IPS DF 6.9 (cell line): ENCODE measurements at regions not wholly inside any gene's neighbourhood (a gene's known extent, or its start where the extent isn't known, plus 50 kb on each side); places are given as distances from the start of the nearest gene placed in this dataset.
A peak's percentile ranks its signal among the peaks of the same experiment; 100 is the strongest.

Experiments
- DNase-seq: peaks from one replicate; pipeline ENCODE4 v3.0.0-alpha.2; 2013; ENCODE audit warnings: low read depth, low spot score
- H3K27ac ChIP-seq: one replicate; pipeline ENCODE4 v1.5.1; 2013; ENCODE audit warnings: low read length, control low read depth
- H3K27me3 ChIP-seq: 2 replicates; pipeline ENCODE4 v1.6.1; 2013; ENCODE audit warnings: mild to moderate bottlenecking, low read length; ENCODE audit not compliant: control insufficient read depth, insufficient read depth
- H3K36me3 ChIP-seq: 2 replicates; pipeline ENCODE4 v1.6.1; 2013; ENCODE audit warnings: low read length; ENCODE audit not compliant: control insufficient read depth, insufficient read depth
- H3K4me1 ChIP-seq: 2 replicates; pipeline ENCODE4 v1.6.1; 2013; ENCODE audit warnings: low read length; ENCODE audit not compliant: control insufficient read depth, insufficient read depth
- H3K4me3 ChIP-seq: 2 replicates; pipeline ENCODE4 v1.5.1; 2013; ENCODE audit warnings: mild to moderate bottlenecking, low read length
- H3K9me3 ChIP-seq: 2 replicates; pipeline ENCODE4 v1.6.1; 2013; ENCODE audit warnings: low read length, inconsistent platforms; ENCODE audit not compliant: control insufficient read depth, insufficient read depth
- WGBS: extraction: QIAGEN DNeasy Blood & Tissue Kit; methylation state at CpG from one replicate; pipeline ENCODE4 v1.1.7; 2013; ENCODE audit warnings: mixed read lengths, missing lambda C conversion rate; ENCODE audit not compliant: insufficient read length, insufficient coverage; 5-methylcytosine and 5-hydroxymethylcytosine counted together

GRCh38 chr16:76612497-76612896, 335.3 kb downstream of the CNTNAP4 start:
- no peak for DNase-seq
- no peak overlapping the region for H3K4me3 ChIP-seq
- no peaks in the 10 kb centered on the region for H3K9me3 ChIP-seq
- no peaks in the 10 kb centered on the region for H3K4me1 ChIP-seq
- H3K27ac ChIP-seq = no peak overlapping the region
- H3K27me3 ChIP-seq = no peaks in the 10 kb centered on the region
- no peaks in the 10 kb centered on the region for H3K36me3 ChIP-seq
- no CpG with 5 or more reads among the region's 1 CpG for WGBS

- H3K27me3 ChIP-seq = no peaks in the 10 kb centered on the region
- no peak for DNase-seq
- H3K27ac ChIP-seq = no peak overlapping the region
- no peak overlapping the region for H3K4me3 ChIP-seq
- no peaks in the 10 kb centered on the region for H3K36me3 ChIP-seq
- no peaks in the 10 kb centered on the region for H3K9me3 ChIP-seq
- H3K4me1 ChIP-seq = no peaks in the 10 kb centered on the region
Observed at GRCh38 chr16:76614269-76614668, 337.1 kb downstream of the CNTNAP4 start.

GRCh38 chr16:76622876-76623275, 345.7 kb downstream of the CNTNAP4 start:
- no peaks in the 10 kb centered on the region; the same call in 1 of the 2 replicates for H3K9me3 ChIP-seq
- no peaks in the 10 kb centered on the region for H3K36me3 ChIP-seq
- H3K27me3 ChIP-seq = no peaks in the 10 kb centered on the region
- no CpG with 5 or more reads among the region's 3 CpGs for WGBS
- no peak for DNase-seq
- H3K27ac ChIP-seq = no peak overlapping the region
- H3K4me1 ChIP-seq = no peaks in the 10 kb centered on the region
- H3K4me3 ChIP-seq = no peak overlapping the region

DNA sequence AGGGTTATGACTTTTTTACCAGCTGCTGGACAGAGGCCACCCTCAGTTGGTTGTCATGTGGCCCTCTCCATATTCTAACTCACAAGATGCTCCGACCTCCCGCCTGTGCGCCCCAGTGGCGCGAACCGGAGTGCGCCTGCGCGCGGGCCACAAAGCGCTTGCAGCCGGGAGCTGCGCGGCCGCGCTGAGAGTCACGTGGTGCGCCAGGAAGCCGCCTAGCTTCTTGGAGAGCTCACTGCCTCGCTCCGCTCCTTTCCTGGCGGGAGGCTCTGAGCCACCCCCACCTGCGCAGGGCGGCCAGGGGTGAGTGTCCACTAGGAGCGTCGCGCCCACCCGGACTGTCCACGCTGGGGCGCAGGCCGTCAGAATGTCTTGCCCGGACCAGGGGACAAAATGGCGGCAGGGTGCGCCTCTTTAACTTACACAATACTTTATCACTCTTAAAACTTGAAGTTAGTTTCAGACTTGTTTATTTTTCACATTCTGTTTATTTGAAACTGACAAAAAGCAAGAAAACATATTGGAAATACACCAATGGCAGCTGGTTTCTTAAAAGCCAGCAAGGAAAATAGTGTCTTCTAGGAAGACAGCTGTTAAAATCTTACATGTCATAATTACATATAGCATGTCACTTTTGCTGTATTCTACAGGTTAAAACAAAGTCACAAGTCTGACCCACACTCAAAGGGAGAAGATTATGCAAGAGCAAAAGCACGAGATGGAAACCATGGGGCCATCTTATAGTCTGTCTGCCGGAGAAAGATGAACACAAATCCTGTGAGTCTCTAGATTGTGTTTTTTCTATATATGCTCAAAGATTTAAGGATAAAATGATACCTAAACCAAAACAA, 357.9 kb downstream of the CNTNAP4 start:
- Histone ChIP-seq H3K4me3 (no peak overlapping the region), H3K27ac (no peak overlapping the region), H3K4me1 (no peaks in the 10 kb centered on the region), H3K9me3 (no peaks in the 10 kb centered on the region), H3K27me3 (no peaks in the 10 kb centered on the region), H3K36me3 (no peaks in the 10 kb centered on the region)
- DNase-seq = no peak
- no CpG with 5 or more reads among the region's 36 CpGs for WGBS

GRCh38 chr16:76639685-76640289, 362.6 kb downstream of the CNTNAP4 start:
- H3K4me1 ChIP-seq = no peaks in the 10 kb centered on the region
- WGBS = no CpG with 5 or more reads among the region's 10 CpGs
- peak; percentile 13 for DNase-seq
- H3K27ac ChIP-seq = no peak overlapping the region
- H3K27me3 ChIP-seq = no peaks in the 10 kb centered on the region
- no peak overlapping the region for H3K4me3 ChIP-seq
- no peaks in the 10 kb centered on the region for H3K36me3 ChIP-seq
- no peaks in the 10 kb centered on the region; the same call in 1 of the 2 replicates for H3K9me3 ChIP-seq

GRCh38 chr16:76650582-76650981, 373.4 kb downstream of the CNTNAP4 start:
- H3K4me3 ChIP-seq = no peak overlapping the region
- no peak overlapping the region for H3K27ac ChIP-seq
- no peak for DNase-seq
- no peaks in the 10 kb centered on the region for H3K4me1 ChIP-seq
- no CpG with 5 or more reads among the region's 3 CpGs for WGBS
- H3K9me3 ChIP-seq = no peaks in the 10 kb centered on the region; the same call in 1 of the 2 replicates
- no peaks in the 10 kb centered on the region for H3K27me3 ChIP-seq
- no peaks in the 10 kb centered on the region for H3K36me3 ChIP-seq

DNA sequence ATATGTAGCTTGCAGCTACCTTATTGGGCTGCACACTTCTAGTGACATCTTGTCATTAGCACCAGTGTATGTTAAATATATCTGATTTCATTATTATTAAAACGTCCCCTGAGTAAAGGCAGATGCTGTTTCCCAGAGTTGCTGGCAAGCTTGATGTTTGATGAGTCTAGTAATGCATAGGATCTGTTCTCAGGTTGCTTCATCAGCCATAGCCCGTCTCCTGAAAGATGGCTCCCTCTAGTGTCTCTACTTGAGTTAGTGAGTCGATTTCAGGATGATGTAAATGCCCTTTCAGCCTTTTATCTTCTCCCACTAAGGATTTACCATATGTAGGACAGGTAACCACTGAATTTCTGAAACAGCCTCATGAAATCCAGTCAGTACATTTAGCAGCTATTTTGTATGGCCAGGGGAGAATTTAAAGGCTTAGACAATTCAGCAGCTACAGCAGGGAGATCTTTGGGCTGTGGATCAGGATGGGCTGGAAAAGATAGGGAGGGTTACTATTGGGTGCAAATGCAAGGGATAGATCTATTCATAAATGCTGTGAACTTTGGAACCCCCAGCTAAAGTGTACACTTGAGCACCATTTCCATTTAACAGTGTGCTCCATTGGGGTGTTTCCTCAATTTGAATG, 376.3 kb downstream of the CNTNAP4 start:
- no peak for DNase-seq
- Histone ChIP-seq H3K4me3 (no peak overlapping the region), H3K36me3 (no peaks in the 10 kb centered on the region), H3K9me3 (no peaks in the 10 kb centered on the region; the same call in 1 of the 2 replicates), H3K27me3 (no peaks in the 10 kb centered on the region), H3K4me1 (no peaks in the 10 kb centered on the region), H3K27ac (no peak overlapping the region)
- WGBS = no CpG with 5 or more reads among the region's 3 CpGs

DNA sequence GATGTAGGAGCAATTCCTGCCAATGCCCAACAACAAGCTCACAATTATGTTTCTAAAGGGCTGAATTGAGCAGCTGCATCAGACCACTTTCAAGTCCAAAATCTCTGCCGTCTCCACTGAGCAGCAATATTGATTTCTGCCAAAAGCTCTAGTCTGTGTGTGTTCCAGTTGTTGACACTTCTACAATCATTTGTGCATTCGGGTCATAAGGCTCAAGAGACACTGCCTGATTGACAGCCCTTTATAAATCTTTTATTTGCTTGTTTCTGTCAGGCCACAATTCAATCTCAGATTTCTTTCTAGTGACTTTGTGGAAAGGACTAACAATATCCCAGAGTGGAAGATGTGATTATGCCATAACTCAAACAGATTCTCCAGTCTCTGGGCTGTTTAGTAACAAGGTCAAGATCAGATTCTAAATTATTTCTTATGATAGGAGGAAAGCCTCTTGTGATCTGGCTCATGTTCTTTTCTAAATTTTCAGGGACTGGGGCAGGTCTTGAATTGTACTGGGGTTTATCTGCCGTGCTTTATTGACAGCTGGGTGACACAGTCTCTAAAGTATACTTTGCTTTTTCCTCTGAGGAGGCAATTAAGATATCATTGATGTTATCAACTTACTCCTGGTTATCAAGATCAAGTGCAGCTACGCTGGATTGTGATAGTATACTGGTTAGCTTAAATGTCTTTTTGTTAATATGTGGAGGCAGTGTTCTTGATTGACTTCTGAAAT, 377.1 kb downstream of the CNTNAP4 start:
- Histone ChIP-seq H3K4me3 (no peak overlapping the region), H3K9me3 (no peaks in the 10 kb centered on the region), H3K36me3 (no peaks in the 10 kb centered on the region), H3K27me3 (no peaks in the 10 kb centered on the region), H3K4me1 (no peaks in the 10 kb centered on the region), H3K27ac (no peak overlapping the region)
- WGBS = no CpG with 5 or more reads among the region's 4 CpGs
- DNase-seq = no peak

DNA sequence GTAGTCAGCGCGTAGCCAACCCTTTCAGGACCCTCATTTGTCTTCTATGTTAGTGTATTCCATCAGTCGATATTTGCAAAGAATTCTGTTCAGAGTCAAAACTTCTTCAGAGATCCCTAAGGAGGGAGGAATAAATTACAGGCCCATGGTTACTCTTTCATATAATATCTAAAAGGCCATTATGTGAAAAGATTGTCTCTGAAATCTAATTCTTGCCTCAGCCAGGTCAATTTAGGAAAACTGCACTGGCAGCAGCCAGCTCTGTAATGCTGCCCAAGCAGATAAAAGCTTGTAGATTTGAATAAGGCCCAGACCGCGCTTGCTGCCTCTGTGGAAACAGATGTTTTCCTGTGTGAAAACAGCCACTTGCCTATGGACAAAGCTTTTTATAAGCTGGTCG, 379.8 kb downstream of the CNTNAP4 start:
- no CpG with 5 or more reads among the region's 6 CpGs for WGBS
- DNase-seq = no peak
- Histone ChIP-seq H3K4me3 (no peak overlapping the region), H3K9me3 (no peaks in the 10 kb centered on the region), H3K4me1 (no peaks in the 10 kb centered on the region), H3K27me3 (no peaks in the 10 kb centered on the region), H3K36me3 (no peaks in the 10 kb centered on the region), H3K27ac (no peak overlapping the region)

- WGBS = no CpG with 5 or more reads among the region's 3 CpGs
Observed at GRCh38 chr16:76661691-76662235, 384.6 kb downstream of the CNTNAP4 start.

More at GRCh38 chr16:76661691-76662235, 384.6 kb downstream of the CNTNAP4 start:
- no peaks in the 10 kb centered on the region for H3K36me3 ChIP-seq
- H3K9me3 ChIP-seq = no peaks in the 10 kb centered on the region
- no peaks in the 10 kb centered on the region for H3K27me3 ChIP-seq
- H3K4me1 ChIP-seq = no peaks in the 10 kb centered on the region
- H3K27ac ChIP-seq = no peak overlapping the region
- no peak overlapping the region for H3K4me3 ChIP-seq
- DNase-seq = no peak
